ENCODE measurements at regions not wholly inside any gene's neighbourhood (a gene's known extent, or its start where the extent isn't known, plus 50 kb on each side); places are given as distances from the start of the nearest gene placed in this dataset.

DNA sequence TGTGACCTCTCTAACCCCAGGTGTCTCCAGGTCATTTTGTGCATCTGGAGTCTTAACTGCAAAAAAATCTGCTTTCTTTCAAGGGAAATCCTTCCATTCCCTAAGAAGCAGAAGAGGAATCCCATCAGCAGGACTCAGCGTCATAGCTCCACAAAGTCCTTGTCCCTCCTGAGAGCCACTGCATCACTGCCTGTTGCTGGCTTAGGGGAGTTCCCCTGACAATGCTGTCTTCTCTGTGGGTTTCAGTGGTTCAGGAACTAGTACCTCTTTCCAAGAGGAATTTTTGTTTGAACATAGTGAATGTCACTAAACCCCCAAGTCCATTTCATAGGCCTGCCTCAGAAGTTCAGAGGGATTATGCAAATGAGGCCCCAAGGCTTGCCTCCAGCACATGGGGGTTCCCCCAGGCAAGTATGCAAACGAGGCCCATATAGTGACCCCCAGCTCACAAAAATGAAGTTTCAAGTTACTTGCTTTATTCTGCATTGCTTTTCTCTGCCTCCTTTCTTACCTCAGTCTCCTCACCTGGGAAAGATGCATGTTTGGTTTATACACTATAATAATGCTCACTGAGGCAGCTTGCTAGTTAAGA lies 513.9 kb upstream of the MEX3C start:
- Mint-ChIP-seq H3K4me3 (no peak overlapping the region), H3K9me3 (peaks cover 81% of the 10 kb centered on the region), H3K27ac (no peak overlapping the region), H3K27me3 (ENCODE audit: insufficient read depth) (peaks cover 3% of the 10 kb centered on the region), H3K36me3 (ENCODE audit: low read depth) (peaks cover 4% of the 10 kb centered on the region; the same call in 1 of the 2 replicates), H3K4me1 (ENCODE audit: low read depth) (no peaks in the 10 kb centered on the region)
- no peak for DNase-seq
- TF ChIP-seq, protein P1, sequence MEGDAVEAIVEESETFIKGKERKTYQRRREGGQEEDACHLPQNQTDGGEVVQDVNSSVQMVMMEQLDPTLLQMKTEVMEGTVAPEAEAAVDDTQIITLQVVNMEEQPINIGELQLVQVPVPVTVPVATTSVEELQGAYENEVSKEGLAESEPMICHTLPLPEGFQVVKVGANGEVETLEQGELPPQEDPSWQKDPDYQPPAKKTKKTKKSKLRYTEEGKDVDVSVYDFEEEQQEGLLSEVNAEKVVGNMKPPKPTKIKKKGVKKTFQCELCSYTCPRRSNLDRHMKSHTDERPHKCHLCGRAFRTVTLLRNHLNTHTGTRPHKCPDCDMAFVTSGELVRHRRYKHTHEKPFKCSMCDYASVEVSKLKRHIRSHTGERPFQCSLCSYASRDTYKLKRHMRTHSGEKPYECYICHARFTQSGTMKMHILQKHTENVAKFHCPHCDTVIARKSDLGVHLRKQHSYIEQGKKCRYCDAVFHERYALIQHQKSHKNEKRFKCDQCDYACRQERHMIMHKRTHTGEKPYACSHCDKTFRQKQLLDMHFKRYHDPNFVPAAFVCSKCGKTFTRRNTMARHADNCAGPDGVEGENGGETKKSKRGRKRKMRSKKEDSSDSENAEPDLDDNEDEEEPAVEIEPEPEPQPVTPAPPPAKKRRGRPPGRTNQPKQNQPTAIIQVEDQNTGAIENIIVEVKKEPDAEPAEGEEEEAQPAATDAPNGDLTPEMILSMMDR (IDR thresholded peaks at IDR 0.05), result no peak

DNA sequence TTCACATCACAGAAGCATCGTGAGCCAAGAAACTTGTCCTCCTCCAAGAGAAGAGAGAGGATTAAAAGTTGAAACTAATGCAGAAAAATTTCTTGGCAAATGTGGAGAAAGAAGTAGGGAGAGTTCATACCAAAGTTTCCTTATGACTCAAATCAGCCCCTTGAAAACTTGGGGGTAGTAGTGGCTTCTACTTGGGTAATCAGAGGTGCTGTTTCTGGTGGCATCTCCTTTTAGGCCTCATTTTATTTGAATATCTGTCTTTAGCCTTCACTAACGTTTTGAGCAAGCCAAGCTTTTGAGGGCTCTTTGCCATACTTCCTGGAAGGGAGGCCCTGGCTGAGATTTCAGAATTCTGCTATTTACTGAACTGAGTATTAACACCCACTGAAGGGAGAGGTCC lies 515.3 kb upstream of the MEX3C start:
- peaks cover 2% of the 10 kb centered on the region for H3K27me3 Mint-ChIP-seq (ENCODE audit: insufficient read depth)
- no peak for DNase-seq
- peaks cover 4% of the 10 kb centered on the region; the same call in 1 of the 2 replicates for H3K36me3 Mint-ChIP-seq (ENCODE audit: low read depth)
- peaks cover 69% of the 10 kb centered on the region for H3K9me3 Mint-ChIP-seq
- H3K4me3 Mint-ChIP-seq, result no peak overlapping the region
- no peaks in the 10 kb centered on the region for H3K4me1 Mint-ChIP-seq (ENCODE audit: low read depth)
- H3K27ac Mint-ChIP-seq, result no peak overlapping the region
- TF ChIP-seq, protein P1 (IDR thresholded peaks at IDR 0.05), result no peak

DNA sequence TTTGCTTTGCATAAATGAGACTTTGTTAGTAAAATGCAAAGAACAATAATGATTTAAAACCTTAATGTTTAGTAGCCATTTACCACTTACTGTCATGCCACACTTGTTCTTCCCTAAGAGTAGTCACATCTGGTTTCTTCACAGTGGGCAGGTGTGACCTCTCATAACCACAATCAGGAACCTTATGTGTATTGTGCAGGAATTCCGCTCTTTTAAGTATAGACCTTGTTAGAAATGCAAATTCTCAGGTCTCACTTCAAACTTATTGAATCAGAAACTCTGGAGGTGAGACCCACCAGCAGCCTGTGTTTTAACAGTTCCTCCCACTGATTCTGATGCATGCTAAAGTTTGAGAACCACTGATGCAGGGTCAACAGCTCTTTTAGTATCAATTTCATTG lies 518.8 kb upstream of the MEX3C start:
- Mint-ChIP-seq H3K4me3 (no peak overlapping the region), H3K36me3 (ENCODE audit: low read depth) (peaks cover 4% of the 10 kb centered on the region; the same call in 1 of the 2 replicates), H3K4me1 (ENCODE audit: low read depth) (no peaks in the 10 kb centered on the region), H3K9me3 (peaks cover 62% of the 10 kb centered on the region), H3K27ac (no peak overlapping the region), H3K27me3 (ENCODE audit: insufficient read depth) (no peaks in the 10 kb centered on the region)
- TF ChIP-seq, protein P1 (IDR thresholded peaks at IDR 0.05), result no peak
- no peak for DNase-seq

DNA sequence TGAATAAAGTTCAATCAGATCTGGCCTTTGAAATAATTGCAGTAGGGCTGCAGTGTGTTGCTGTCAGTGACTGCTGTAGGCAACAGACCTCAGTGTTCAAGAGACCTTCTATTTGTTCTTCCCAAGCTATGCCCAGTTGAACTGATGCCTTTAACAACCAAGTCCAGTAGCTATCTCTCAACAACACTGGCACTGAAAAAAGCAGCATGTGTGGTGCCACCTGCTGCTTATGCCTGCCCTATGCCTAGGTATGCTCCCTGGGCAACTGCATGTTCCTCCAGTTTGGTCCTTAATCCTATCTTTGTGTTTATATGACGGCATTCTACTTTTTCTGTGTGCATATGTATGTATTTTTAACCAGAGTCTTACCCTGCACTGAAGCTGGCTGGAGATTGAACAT lies 523.9 kb upstream of the MEX3C start:
- TF ChIP-seq, protein P1 (IDR thresholded peaks at IDR 0.05), result no peak
- no peak overlapping the region for H3K4me3 Mint-ChIP-seq
- no peaks in the 10 kb centered on the region for H3K27me3 Mint-ChIP-seq (ENCODE audit: insufficient read depth)
- no peaks in the 10 kb centered on the region for H3K36me3 Mint-ChIP-seq (ENCODE audit: low read depth)
- H3K4me1 Mint-ChIP-seq (ENCODE audit: low read depth), result no peaks in the 10 kb centered on the region
- no peak overlapping the region for H3K27ac Mint-ChIP-seq
- DNase-seq, result no peak
- peaks cover 48% of the 10 kb centered on the region for H3K9me3 Mint-ChIP-seq

DNA sequence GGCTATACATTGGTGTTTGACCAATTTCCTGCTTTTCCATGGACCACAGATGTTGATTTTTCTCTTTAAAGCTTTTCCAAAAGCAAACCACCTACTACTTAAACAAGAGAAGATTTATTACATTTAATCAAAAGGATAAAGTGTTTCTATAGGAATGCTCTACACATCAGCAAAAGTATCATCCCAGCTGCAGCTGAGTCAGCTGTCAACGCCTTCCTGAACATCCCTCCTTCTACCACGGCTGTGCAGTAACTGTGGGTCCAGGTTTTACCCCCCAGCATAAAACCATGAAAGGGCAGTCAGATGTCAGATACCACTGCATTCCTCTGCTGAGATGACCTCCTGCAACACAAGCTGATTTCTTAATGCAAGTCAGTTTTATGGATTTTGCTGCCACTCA lies 524.5 kb upstream of the MEX3C start:
- peaks cover 53% of the 10 kb centered on the region for H3K9me3 Mint-ChIP-seq
- no peaks in the 10 kb centered on the region for H3K4me1 Mint-ChIP-seq (ENCODE audit: low read depth)
- no peak overlapping the region for H3K27ac Mint-ChIP-seq
- TF ChIP-seq, protein P1 (IDR thresholded peaks at IDR 0.05), result no peak
- no peaks in the 10 kb centered on the region for H3K36me3 Mint-ChIP-seq (ENCODE audit: low read depth)
- no peak for DNase-seq
- no peaks in the 10 kb centered on the region for H3K27me3 Mint-ChIP-seq (ENCODE audit: insufficient read depth)
- no peak overlapping the region for H3K4me3 Mint-ChIP-seq

Measured in HFFc6 (cell line).